Mucosa of descending colon (tissue), 3 donors: ENCODE measurements at regions not wholly inside any gene's neighbourhood (a gene's known extent, or its start where the extent isn't known, plus 50 kb on each side); places are given as distances from the start of the nearest gene placed in this dataset.

ENCODE experiments used
- ATAC-seq: fragments of 200-7000 bp; cut with Tn5 transposase; one replicate; pipeline ENCODE4 v1.9.1; 2020; ENCODE audit warnings: mild to moderate bottlenecking, moderate library complexity
- DNase-seq, 3 donors: peaks; one replicate each; pipeline ENCODE4 v3.0.0-alpha.2; 2020
- H3K36me3 ChIP-seq: fragments of 200-600 bp; one replicate; pipeline ENCODE4 v1.8.0; 2021; ENCODE audit warnings: low read depth, mild to moderate bottlenecking
- H3K4me1 ChIP-seq: fragments of 200-600 bp; one replicate; pipeline ENCODE4 v1.8.0; 2021; ENCODE audit warnings: low read depth, mild to moderate bottlenecking
- H3K4me3 ChIP-seq: fragments of 200-600 bp; one replicate; pipeline ENCODE4 v1.8.0; 2021; ENCODE audit warnings: mild to moderate bottlenecking
- H3K9me3 ChIP-seq: fragments of 200-600 bp; one replicate; pipeline ENCODE4 v1.8.0; 2021; ENCODE audit warnings: mild to moderate bottlenecking
- CTCF ChIP-seq: fragments of 200-600 bp; IDR thresholded peaks from one replicate; pipeline ENCODE4 v1.8.0; 2022; ENCODE audit warnings: antibody characterized with exemption, mild to moderate bottlenecking
- intact Hi-C, 2 donors: fragments of 100-400 bp; cut with DNase I in 1 of 2; cut with micrococcal nuclease in 1 of 2; formaldehyde crosslinking; loops; one replicate each; pipeline versions ENCODE4 v1.11.0 to v1.11.1; 2022; cut with DNase I, micrococcal nuclease
- donor health status: DM: no; HTN: no; CAD: no; lungs with moderate emphysema.
- donor health status: DM: no; HTN: no; CAD: no.
- donor health status: DM: no; HTN: yes; CAD: no.

GRCh38 chr15:95254263-95254662, 1022.9 kb downstream of the MCTP2 start:
- Histone ChIP-seq H3K36me3 (no peaks in the 10 kb centered on the region), H3K9me3 (no peaks in the 10 kb centered on the region), H3K4me3 (no peak overlapping the region), H3K4me1 (no peaks in the 10 kb centered on the region)
- intact Hi-C loops, result no loop called here
- no peak for ATAC-seq
- no peak for TF ChIP-seq CTCF
- DNase-seq, result no peak

- intact Hi-C loops, result no loop called here
- no peaks in the 10 kb centered on the region for H3K36me3 ChIP-seq
- peak; percentile 64 for ATAC-seq
Measured at GRCh38 chr15:95259513-95259912, 1028.2 kb downstream of the MCTP2 start.

GRCh38 chr15:95259965-95260364, 1028.6 kb downstream of the MCTP2 start:
- intact Hi-C loops, result loop anchor here in 1 of 2 donors (10.0 kb wide), 1 partner anchor 1085 kb away; no protein-coding TSS in a partner anchor
- H3K4me1 ChIP-seq, result no peaks in the 10 kb centered on the region
- H3K36me3 ChIP-seq, result no peaks in the 10 kb centered on the region
- ATAC-seq (no peak), DNase-seq (no peak)
- TF ChIP-seq CTCF, result no peak
- H3K9me3 ChIP-seq, result no peaks in the 10 kb centered on the region
- no peak overlapping the region for H3K4me3 ChIP-seq

More at GRCh38 chr15:95259513-95259912, 1028.2 kb downstream of the MCTP2 start:
- H3K4me1 ChIP-seq, result no peaks in the 10 kb centered on the region
- peak in 2 of 3 donors; percentile 34 to 69 for DNase-seq
- no peaks in the 10 kb centered on the region for H3K9me3 ChIP-seq
- no peak overlapping the region for H3K4me3 ChIP-seq
- peak; percentile 50 for TF ChIP-seq CTCF

GRCh38 chr15:95260856-95261255, 1029.5 kb downstream of the MCTP2 start:
- no peak for TF ChIP-seq CTCF
- intact Hi-C loops, result loop anchor here in 1 of 2 donors (10.0 kb wide), 1 partner anchor 1084 kb away; no protein-coding TSS in a partner anchor
- Histone ChIP-seq H3K4me3 (no peak overlapping the region), H3K36me3 (no peaks in the 10 kb centered on the region), H3K4me1 (no peaks in the 10 kb centered on the region), H3K9me3 (no peaks in the 10 kb centered on the region)
- ATAC-seq (no peak), DNase-seq (no peak)

GRCh38 chr15:95261546-95261945, 1030.2 kb downstream of the MCTP2 start:
- intact Hi-C loops, result loop anchor here in 1 of 2 donors (10.0 kb wide), 1 partner anchor 1083 kb away; no protein-coding TSS in a partner anchor
- Histone ChIP-seq H3K36me3 (no peaks in the 10 kb centered on the region), H3K4me1 (no peaks in the 10 kb centered on the region), H3K4me3 (no peak overlapping the region), H3K9me3 (no peaks in the 10 kb centered on the region)
- ATAC-seq (no peak), DNase-seq (no peak)
- TF ChIP-seq CTCF, result no peak

- Histone ChIP-seq H3K36me3 (no peaks in the 10 kb centered on the region), H3K4me1 (no peaks in the 10 kb centered on the region), H3K9me3 (no peaks in the 10 kb centered on the region), H3K4me3 (no peak overlapping the region)
- DNase-seq (no peak), ATAC-seq (no peak)
- intact Hi-C loops, result loop anchor here in 1 of 2 donors (10.0 kb wide), 1 partner anchor 1083 kb away; no protein-coding TSS in a partner anchor
- no peak for TF ChIP-seq CTCF
Measured at GRCh38 chr15:95261968-95262367, 1030.6 kb downstream of the MCTP2 start.
